Subcutaneous abdominal adipose tissue (tissue), 5 donors: ENCODE measurements at regions not wholly inside any gene's neighbourhood (a gene's known extent, or its start where the extent isn't known, plus 50 kb on each side); places are given as distances from the start of the nearest gene placed in this dataset.

ENCODE experiments used
- H3K27ac ChIP-seq: one replicate; pipeline ENCODE4 v1.7.0; 2013; ENCODE audit warnings: low read depth, mild to moderate bottlenecking, inconsistent platforms, low read length, moderate library complexity
- H3K27me3 ChIP-seq, 5 donors: one replicate each; pipeline ENCODE4 v1.7.0; 2013; ENCODE audit warnings: low read length in 5 of 5, inconsistent platforms in 1 of 5; ENCODE audit not compliant: control insufficient read depth in 5 of 5, insufficient read depth in 4 of 5
- H3K36me3 ChIP-seq, 5 donors: one replicate each; pipeline ENCODE4 v1.7.0; 2013; ENCODE audit warnings: low read length in 5 of 5; ENCODE audit not compliant: control insufficient read depth in 5 of 5, insufficient read depth in 5 of 5
- H3K4me1 ChIP-seq, 5 donors: one replicate each; pipeline ENCODE4 v1.7.0; 2013; ENCODE audit warnings: low read length in 5 of 5, mild to moderate bottlenecking in 3 of 5, moderate library complexity in 1 of 5; ENCODE audit not compliant: control insufficient read depth in 5 of 5, insufficient read depth in 5 of 5
- H3K4me3 ChIP-seq, 5 donors: one replicate each; pipeline ENCODE4 v1.7.0; 2013; ENCODE audit warnings: low read length in 5 of 5, low read depth in 1 of 5
- H3K9ac ChIP-seq, 5 donors: one replicate each; pipeline ENCODE4 v1.7.0; 2013; ENCODE audit warnings: low read length in 5 of 5, mild to moderate bottlenecking in 4 of 5, moderate library complexity in 3 of 5
- H3K9me3 ChIP-seq, 5 donors: one replicate each; pipeline ENCODE4 v1.7.0; 2013; ENCODE audit warnings: low read length in 5 of 5; ENCODE audit not compliant: control insufficient read depth in 5 of 5
- donor health status: healthy.
- donor health status: healthy.
- donor health status: healthy.
- donor health status: healthy.
- donor health status: healthy.

GRCh38 chr5:121156565-121156964 lies 692.5 kb downstream of the PRR16 start:
- no peaks in the 10 kb centered on the region for H3K36me3 ChIP-seq
- no peak overlapping the region for H3K4me3 ChIP-seq
- H3K4me1 ChIP-seq: no peaks in the 10 kb centered on the region
- H3K9ac ChIP-seq: no peak overlapping the region
- no peak overlapping the region for H3K27ac ChIP-seq
- H3K9me3 ChIP-seq: no peaks in the 10 kb centered on the region
- H3K27me3 ChIP-seq: no peaks in the 10 kb centered on the region

DNA sequence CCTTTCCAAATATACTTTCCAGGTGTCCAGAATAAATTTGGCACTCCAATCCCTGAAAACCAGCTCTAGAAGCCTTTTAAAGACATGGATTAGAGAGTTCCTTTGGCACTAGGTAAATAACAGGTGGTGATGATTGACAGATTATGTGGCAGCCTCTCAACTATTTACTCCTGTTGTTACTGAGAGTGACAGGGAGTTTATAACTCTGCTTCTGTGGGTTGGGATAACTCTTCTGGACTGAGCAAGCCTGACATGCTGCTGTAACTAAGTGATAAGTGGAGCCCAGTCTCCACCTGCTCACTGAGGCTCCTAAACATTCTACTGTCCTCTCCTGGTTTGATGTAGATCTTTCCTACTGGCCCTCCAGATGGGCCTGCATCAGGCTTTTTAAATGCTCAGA lies 693.2 kb upstream of the FTMT start:
- Histone ChIP-seq H3K9ac (no peak overlapping the region), H3K4me3 (no peak overlapping the region), H3K9me3 (no peaks in the 10 kb centered on the region), H3K4me1 (no peaks in the 10 kb centered on the region), H3K27me3 (no peaks in the 10 kb centered on the region), H3K27ac (no peak overlapping the region), H3K36me3 (no peaks in the 10 kb centered on the region)

DNA sequence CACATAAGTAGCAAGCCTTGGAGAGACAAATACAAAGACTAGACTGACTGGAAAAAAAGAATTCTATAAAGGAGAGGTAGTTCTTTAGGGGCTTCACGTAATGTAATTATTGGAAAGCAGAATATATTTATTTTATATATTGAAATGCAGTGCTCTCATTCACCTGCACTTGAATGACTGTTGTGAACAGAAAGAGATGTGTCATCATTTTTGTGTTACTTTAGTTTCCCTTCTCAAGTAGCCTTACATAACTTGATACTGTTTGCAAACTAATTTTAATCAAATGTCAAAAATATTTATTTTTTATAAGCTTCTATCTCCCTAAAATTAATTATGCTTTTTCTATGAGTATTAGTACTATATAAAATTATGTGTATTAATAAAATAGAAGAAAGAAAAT lies 691.1 kb upstream of the FTMT start:
- Histone ChIP-seq H3K4me1 (no peaks in the 10 kb centered on the region), H3K4me3 (no peak overlapping the region), H3K27me3 (no peaks in the 10 kb centered on the region), H3K36me3 (no peaks in the 10 kb centered on the region), H3K9ac (no peak overlapping the region), H3K27ac (no peak overlapping the region), H3K9me3 (no peaks in the 10 kb centered on the region)

DNA sequence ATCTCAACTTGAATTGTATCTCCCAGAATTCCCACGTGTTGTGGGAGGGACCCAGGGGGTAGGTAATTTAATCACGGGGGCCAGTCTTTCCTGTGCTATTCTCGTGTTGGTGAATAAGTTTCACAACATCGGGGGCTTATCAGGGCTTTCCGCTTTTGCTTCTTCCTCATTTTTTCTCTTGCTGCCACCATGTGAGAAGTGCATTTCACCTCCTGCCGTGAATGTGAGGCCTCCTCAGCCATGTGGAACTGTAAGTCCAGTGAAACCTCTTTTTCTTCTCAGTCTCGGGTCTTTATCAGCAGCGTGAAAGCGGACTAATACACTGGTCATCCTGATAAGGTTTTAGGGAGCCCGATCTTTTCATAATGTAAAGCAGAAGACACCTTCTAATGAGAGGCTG lies 687.0 kb upstream of the FTMT start:
- Histone ChIP-seq H3K4me1 (no peaks in the 10 kb centered on the region), H3K9ac (no peak overlapping the region), H3K4me3 (no peak overlapping the region), H3K9me3 (no peaks in the 10 kb centered on the region), H3K27ac (no peak overlapping the region), H3K27me3 (no peaks in the 10 kb centered on the region), H3K36me3 (no peaks in the 10 kb centered on the region)

GRCh38 chr5:121171361-121171760 lies 680.3 kb upstream of the FTMT start:
- Histone ChIP-seq H3K9ac (no peak overlapping the region), H3K9me3 (peaks cover 0 to 8% (median 0%) of the 10 kb centered on the region in 5 donors), H3K4me1 (peaks cover 0 to 26% (median 13%) of the 10 kb centered on the region in 5 donors), H3K27me3 (no peaks in the 10 kb centered on the region), H3K36me3 (no peaks in the 10 kb centered on the region), H3K4me3 (no peak overlapping the region), H3K27ac (no peak overlapping the region)

- Histone ChIP-seq H3K9ac (no peak overlapping the region), H3K27ac (no peak overlapping the region), H3K36me3 (no peaks in the 10 kb centered on the region), H3K9me3 (peaks cover 0 to 8% (median 0%) of the 10 kb centered on the region in 5 donors), H3K4me3 (no peak overlapping the region), H3K27me3 (no peaks in the 10 kb centered on the region), H3K4me1 (peaks cover 0 to 27% (median 13%) of the 10 kb centered on the region in 5 donors)
Observed at GRCh38 chr5:121171834-121172233, 679.8 kb upstream of the FTMT start.

- Histone ChIP-seq H3K4me3 (no peak overlapping the region), H3K4me1 (peaks cover 0 to 27% (median 13%) of the 10 kb centered on the region in 5 donors)
Observed at GRCh38 chr5:121174351-121174750, 677.3 kb upstream of the FTMT start.

GRCh38 chr5:121175986-121176385 lies 675.7 kb upstream of the FTMT start:
- Histone ChIP-seq H3K27me3 (no peaks in the 10 kb centered on the region), H3K27ac (no peak overlapping the region), H3K36me3 (no peaks in the 10 kb centered on the region), H3K4me3 (no peak overlapping the region), H3K4me1 (peaks cover 0 to 21% (median 9%) of the 10 kb centered on the region in 5 donors), H3K9me3 (peaks cover 0 to 8% (median 0%) of the 10 kb centered on the region in 5 donors), H3K9ac (no peak overlapping the region)

More at GRCh38 chr5:121174351-121174750, 677.3 kb upstream of the FTMT start:
- H3K9me3 ChIP-seq: peaks cover 0 to 8% (median 0%) of the 10 kb centered on the region in 5 donors
- no peak overlapping the region for H3K9ac ChIP-seq
- no peaks in the 10 kb centered on the region for H3K27me3 ChIP-seq
- H3K27ac ChIP-seq: no peak overlapping the region
- H3K36me3 ChIP-seq: no peaks in the 10 kb centered on the region

DNA sequence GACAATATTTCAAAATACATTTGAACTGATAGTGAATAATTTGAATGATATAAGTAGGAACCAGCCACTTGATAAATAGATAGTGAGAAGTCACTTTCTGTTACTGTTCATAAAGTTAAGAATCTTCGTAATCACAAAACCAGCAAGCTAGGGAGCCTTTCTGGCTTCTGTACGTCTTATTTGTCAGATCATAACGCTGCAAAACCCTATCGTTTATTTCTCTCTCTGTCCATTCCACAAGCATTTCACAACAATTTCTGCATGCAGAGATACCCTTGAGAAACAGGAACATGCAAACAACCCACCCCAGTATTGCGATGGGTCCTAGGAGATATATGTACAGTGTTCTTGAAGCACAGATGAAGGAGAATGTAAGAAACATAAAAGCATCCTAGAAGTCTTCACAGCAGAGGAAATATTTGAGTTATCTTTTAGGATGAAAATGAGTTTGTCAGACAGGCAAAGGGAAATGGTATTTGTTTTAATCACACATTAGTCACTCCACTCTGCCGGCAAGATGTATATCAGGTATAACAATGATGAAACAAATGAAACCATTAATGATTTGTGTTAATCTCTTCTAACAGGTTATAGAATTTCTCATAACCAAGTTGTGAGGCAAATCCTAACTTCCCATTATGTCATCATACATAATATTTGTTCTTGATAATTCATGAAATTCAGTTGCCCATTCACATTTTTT lies 668.7 kb upstream of the FTMT start:
- no peak overlapping the region for H3K4me3 ChIP-seq
- H3K9ac ChIP-seq: no peak overlapping the region
- H3K36me3 ChIP-seq: no peaks in the 10 kb centered on the region
- H3K9me3 ChIP-seq: no peaks in the 10 kb centered on the region
- no peaks in the 10 kb centered on the region for H3K4me1 ChIP-seq
- no peaks in the 10 kb centered on the region for H3K27me3 ChIP-seq
- H3K27ac ChIP-seq: no peak overlapping the region

- Histone ChIP-seq H3K4me1 (peaks cover 0 to 10% (median 5%) of the 10 kb centered on the region in 5 donors), H3K9me3 (no peaks in the 10 kb centered on the region), H3K9ac (no peak overlapping the region), H3K36me3 (no peaks in the 10 kb centered on the region), H3K27me3 (no peaks in the 10 kb centered on the region), H3K4me3 (no peak overlapping the region), H3K27ac (no peak overlapping the region)
Observed at GRCh38 chr5:121188849-121189248, 662.8 kb upstream of the FTMT start.
